Fibroblast of lung (primary cell): ENCODE measurements at regions not wholly inside any gene's neighbourhood (a gene's known extent, or its start where the extent isn't known, plus 50 kb on each side); places are given as distances from the start of the nearest gene placed in this dataset.

Source experiments
- CTCF ChIP-seq, 2 donors: IDR thresholded peaks in 1 of 2; conservative IDR thresholded peaks in 1 of 2; 1 replicate in 1 of 2; 2 replicates in 1 of 2; pipeline ENCODE4 v1.5.1; 2011 to 2012; ENCODE audit warnings: low read length in 2 of 2, control low read depth in 1 of 2, inconsistent platforms in 1 of 2, low read depth in 1 of 2, mild to moderate bottlenecking in 1 of 2
- EZH2 ChIP-seq: IDR thresholded peaks from 2 replicates; pipeline ENCODE4 v1.5.1; 2012; ENCODE audit warnings: low read length, control low read depth, mild to moderate bottlenecking; ENCODE audit errors: missing control alignments

GRCh38 chr10:83896219-83896618 is 243.1 kb upstream of the GHITM start:
- TF ChIP-seq CTCF (conservative IDR thresholded peaks at IDR 0.05 in 1 of 2, IDR thresholded peaks at IDR 0.05 in 1 of 2; ENCODE audit: low read depth in 1 of 2, low read length in 2 of 2) (no peak), EZH2 (no peak)
